GM21786 (cell line): ENCODE measurements at regions not wholly inside any gene's neighbourhood (a gene's known extent, or its start where the extent isn't known, plus 50 kb on each side); places are given as distances from the start of the nearest gene placed in this dataset.
A peak's percentile ranks its signal among the peaks of the same experiment; 100 is the strongest.
"Not testable (repeated sequence)": the region's sequence is repeated elsewhere in the genome, so short reads cannot be mapped to it uniquely, and the experiment has no call there.

Experiments
- ATAC-seq: cut with Tn5 transposase; IDR thresholded peaks from one replicate; pipeline ENCODE4 v1.9.1; 2021; ENCODE audit not compliant: unreplicated experiment

GRCh38 chr5:154702477-154702876 is 52.7 kb upstream of the LARP1 start:
- no peak for ATAC-seq

- not testable (repeated sequence) for ATAC-seq
Observed at GRCh38 chr5:154701725-154702124, 53.5 kb upstream of the LARP1 start.

- no peak for ATAC-seq
Observed at GRCh38 chr5:154701181-154701580, 54.0 kb upstream of the LARP1 start.

GRCh38 chr5:154700289-154700928 is 54.8 kb upstream of the LARP1 start:
- ATAC-seq = not testable (repeated sequence)

GRCh38 chr5:154698763-154699162 is 56.4 kb upstream of the LARP1 start:
- ATAC-seq = no peak

GRCh38 chr5:154697371-154697770 is 57.8 kb upstream of the LARP1 start:
- no peak for ATAC-seq

- ATAC-seq = no peak
Observed at GRCh38 chr5:154696891-154697290, 58.3 kb upstream of the LARP1 start.

- no peak for ATAC-seq
Observed at GRCh38 chr5:154694159-154694558, 61.0 kb upstream of the LARP1 start.

- ATAC-seq = no peak
Observed at GRCh38 chr5:154690488-154690887, 64.7 kb upstream of the LARP1 start.

- ATAC-seq = no peak
Observed at GRCh38 chr5:154686490-154686889, 68.7 kb upstream of the LARP1 start.

- ATAC-seq = peak; percentile 38
Observed at GRCh38 chr5:154683101-154683880, 71.9 kb upstream of the LARP1 start.

- ATAC-seq = no peak
Observed at GRCh38 chr5:154679501-154679900, 75.7 kb upstream of the LARP1 start.

- no peak for ATAC-seq
Observed at GRCh38 chr5:154677921-154678320, 77.3 kb upstream of the LARP1 start.

- ATAC-seq = no peak
Observed at GRCh38 chr5:154676508-154676907, 78.7 kb upstream of the LARP1 start.

GRCh38 chr5:154674029-154674428 is 81.1 kb upstream of the LARP1 start:
- ATAC-seq = no peak

- ATAC-seq = no peak
Observed at GRCh38 chr5:154673506-154673905, 81.7 kb upstream of the LARP1 start.

- not testable (repeated sequence) for ATAC-seq
Observed at GRCh38 chr5:154669913-154670312, 85.3 kb upstream of the LARP1 start.

- no peak for ATAC-seq
Observed at GRCh38 chr5:154669402-154669801, 85.8 kb upstream of the LARP1 start.

- ATAC-seq = no peak
Observed at GRCh38 chr5:154664869-154665268, 90.3 kb upstream of the LARP1 start.

- ATAC-seq = no peak
Observed at GRCh38 chr5:154663424-154663823, 91.8 kb upstream of the LARP1 start.

- no peak for ATAC-seq
Observed at GRCh38 chr5:154654486-154655371, 100.4 kb upstream of the LARP1 start.
